Kidney capillary endothelial cell (primary cell): ENCODE measurements at regions not wholly inside any gene's neighbourhood (a gene's known extent, or its start where the extent isn't known, plus 50 kb on each side); places are given as distances from the start of the nearest gene placed in this dataset.
"Not testable (repeated sequence)": the region's sequence is repeated elsewhere in the genome, so short reads cannot be mapped to it uniquely, and the experiment has no call there.

ENCODE experiments used
- DNase-seq: peaks from one replicate; pipeline ENCODE4 v3.0.0-alpha.2; 2018; ENCODE audit warnings: low spot score

GRCh38 chr10:6875269-6875865, 295.3 kb upstream of the PRKCQ start:
- DNase-seq = no peak

GRCh38 chr10:6871128-6871527, 291.1 kb upstream of the PRKCQ start:
- DNase-seq = no peak

GRCh38 chr10:6868036-6868725, 288.1 kb upstream of the PRKCQ start:
- no peak for DNase-seq

GRCh38 chr10:6866757-6867156, 286.7 kb upstream of the PRKCQ start:
- DNase-seq = no peak

GRCh38 chr10:6864142-6864541, 284.1 kb upstream of the PRKCQ start:
- no peak for DNase-seq

- no peak for DNase-seq
Measured at GRCh38 chr10:6863381-6863780, 283.3 kb upstream of the PRKCQ start.

- no peak for DNase-seq
Measured at GRCh38 chr10:6850452-6850851, 270.4 kb upstream of the PRKCQ start.

GRCh38 chr10:6847561-6847960, 267.5 kb upstream of the PRKCQ start:
- no peak for DNase-seq

GRCh38 chr10:6843894-6844650, 264.0 kb upstream of the PRKCQ start:
- DNase-seq = no peak

GRCh38 chr10:6843481-6843881, 263.4 kb upstream of the PRKCQ start:
- DNase-seq = no peak

- DNase-seq = no peak
Measured at GRCh38 chr10:6842722-6843121, 262.6 kb upstream of the PRKCQ start.

GRCh38 chr10:6841761-6842160, 261.7 kb upstream of the PRKCQ start:
- DNase-seq = no peak

- no peak for DNase-seq
Measured at GRCh38 chr10:6840766-6841165, 260.7 kb upstream of the PRKCQ start.

- DNase-seq = no peak
Measured at GRCh38 chr10:6840201-6840691, 260.2 kb upstream of the PRKCQ start.

GRCh38 chr10:6838118-6838517, 258.0 kb upstream of the PRKCQ start:
- no peak for DNase-seq

GRCh38 chr10:6833458-6834011, 253.5 kb upstream of the PRKCQ start:
- DNase-seq = no peak

- DNase-seq = not testable (repeated sequence)
Measured at GRCh38 chr10:6830981-6831380, 250.9 kb upstream of the PRKCQ start.

GRCh38 chr10:6824793-6825192, 244.7 kb upstream of the PRKCQ start:
- not testable (repeated sequence) for DNase-seq

- DNase-seq = no peak
Measured at GRCh38 chr10:6823770-6824169, 243.7 kb upstream of the PRKCQ start.

GRCh38 chr10:6819301-6819700, 239.2 kb upstream of the PRKCQ start:
- DNase-seq = no peak

- DNase-seq = no peak
Measured at GRCh38 chr10:6817770-6818169, 237.7 kb upstream of the PRKCQ start.

- no peak for DNase-seq
Measured at GRCh38 chr10:6815346-6815745, 235.3 kb upstream of the PRKCQ start.

- no peak for DNase-seq
Measured at GRCh38 chr10:6813856-6814255, 233.8 kb upstream of the PRKCQ start.
